ENCODE measurements at regions not wholly inside any gene's neighbourhood (a gene's known extent, or its start where the extent isn't known, plus 50 kb on each side); places are given as distances from the start of the nearest gene placed in this dataset.
"Not testable (repeated sequence)": the region's sequence is repeated elsewhere in the genome, so short reads cannot be mapped to it uniquely, and the experiment has no call there.

- DNase-seq (ENCODE audit: low read depth in 2 of 2) = no peak
Measured at GRCh38 chr12:11539156-11539555, 110.3 kb upstream of the ETV6 start.

GRCh38 chr12:11540156-11540555 is 109.3 kb upstream of the ETV6 start:
- DNase-seq (ENCODE audit: low read depth in 2 of 2) = no peak

GRCh38 chr12:11540615-11541310 is 108.7 kb upstream of the ETV6 start:
- no peak for DNase-seq (ENCODE audit: low read depth in 2 of 2)

GRCh38 chr12:11542599-11542998 is 106.9 kb upstream of the ETV6 start:
- DNase-seq (ENCODE audit: low read depth in 2 of 2) = no peak

- DNase-seq (ENCODE audit: low read depth in 2 of 2) = no peak
Measured at GRCh38 chr12:11543457-11544158, 105.9 kb upstream of the ETV6 start.

- DNase-seq (ENCODE audit: low read depth in 2 of 2) = peak; percentile 31 to 36
Measured at GRCh38 chr12:11545484-11546330, 103.8 kb upstream of the ETV6 start.

GRCh38 chr12:11546582-11547270 is 102.7 kb upstream of the ETV6 start:
- not testable (repeated sequence) for DNase-seq (ENCODE audit: low read depth in 2 of 2)

GRCh38 chr12:11547271-11547646 is 102.2 kb upstream of the ETV6 start:
- not testable (repeated sequence) for DNase-seq (ENCODE audit: low read depth in 2 of 2)

GRCh38 chr12:11549119-11549518 is 100.4 kb upstream of the ETV6 start:
- DNase-seq (ENCODE audit: low read depth in 2 of 2) = no peak

- DNase-seq (ENCODE audit: low read depth in 2 of 2) = peak; percentile 23 to 38
Measured at GRCh38 chr12:11553871-11554533, 95.5 kb upstream of the ETV6 start.

- no peak for DNase-seq (ENCODE audit: low read depth in 2 of 2)
Measured at GRCh38 chr12:11555195-11555594, 94.3 kb upstream of the ETV6 start.

GRCh38 chr12:11555743-11556625 is 93.5 kb upstream of the ETV6 start:
- peak; percentile 16 to 25 for DNase-seq (ENCODE audit: low read depth in 2 of 2)

- DNase-seq (ENCODE audit: low read depth in 2 of 2) = no peak
Measured at GRCh38 chr12:11556682-11557081, 92.8 kb upstream of the ETV6 start.

GRCh38 chr12:11559626-11560340 is 89.7 kb upstream of the ETV6 start:
- DNase-seq (ENCODE audit: low read depth in 2 of 2) = no peak

- DNase-seq (ENCODE audit: low read depth in 2 of 2) = no peak
Measured at GRCh38 chr12:11561411-11561810, 88.1 kb upstream of the ETV6 start.

GRCh38 chr12:11563785-11564739 is 85.4 kb upstream of the ETV6 start:
- no peak for DNase-seq (ENCODE audit: low read depth in 2 of 2)

- DNase-seq (ENCODE audit: low read depth in 2 of 2) = no peak
Measured at GRCh38 chr12:11564984-11565651, 84.4 kb upstream of the ETV6 start.

GRCh38 chr12:11565752-11566151 is 83.7 kb upstream of the ETV6 start:
- no peak for DNase-seq (ENCODE audit: low read depth in 2 of 2)

Data from stimulated activated CD4-positive, alpha-beta T cell treated with anti-CD3 and anti-CD28 coated beads, Interleukin-15, amount 100 ng/mL, for 48 hours (primary cell).